ENCODE measurements at regions not wholly inside any gene's neighbourhood (a gene's known extent, or its start where the extent isn't known, plus 50 kb on each side); places are given as distances from the start of the nearest gene placed in this dataset.

GRCh38 chr9:90062982-90063381, 458.2 kb downstream of the GADD45G start:
- H3K27ac ChIP-seq (ENCODE audit: poor library complexity, severe bottlenecking) = no peak overlapping the region
- no peaks in the 10 kb centered on the region for H3K27me3 ChIP-seq (ENCODE audit: insufficient read depth, poor library complexity, severe bottlenecking)
- DNase-seq (ENCODE audit: low spot score) = no peak

GRCh38 chr9:90064248-90064647, 459.4 kb downstream of the GADD45G start:
- no peak for ATAC-seq (ENCODE audit: low read depth)
- no peak overlapping the region for H3K4me3 ChIP-seq (ENCODE audit: severe bottlenecking)
- DNase-seq (ENCODE audit: low spot score) = no peak

More at GRCh38 chr9:90062982-90063381, 458.2 kb downstream of the GADD45G start:
- Histone ChIP-seq H3K36me3 (ENCODE audit: low read depth) (no peaks in the 10 kb centered on the region), H3K9me3 (ENCODE audit: severe bottlenecking) (no peaks in the 10 kb centered on the region), H3K4me1 (ENCODE audit: insufficient read depth, poor library complexity, severe bottlenecking) (no peaks in the 10 kb centered on the region), H3K4me3 (ENCODE audit: severe bottlenecking) (no peak overlapping the region)
- TF ChIP-seq, protein P1, sequence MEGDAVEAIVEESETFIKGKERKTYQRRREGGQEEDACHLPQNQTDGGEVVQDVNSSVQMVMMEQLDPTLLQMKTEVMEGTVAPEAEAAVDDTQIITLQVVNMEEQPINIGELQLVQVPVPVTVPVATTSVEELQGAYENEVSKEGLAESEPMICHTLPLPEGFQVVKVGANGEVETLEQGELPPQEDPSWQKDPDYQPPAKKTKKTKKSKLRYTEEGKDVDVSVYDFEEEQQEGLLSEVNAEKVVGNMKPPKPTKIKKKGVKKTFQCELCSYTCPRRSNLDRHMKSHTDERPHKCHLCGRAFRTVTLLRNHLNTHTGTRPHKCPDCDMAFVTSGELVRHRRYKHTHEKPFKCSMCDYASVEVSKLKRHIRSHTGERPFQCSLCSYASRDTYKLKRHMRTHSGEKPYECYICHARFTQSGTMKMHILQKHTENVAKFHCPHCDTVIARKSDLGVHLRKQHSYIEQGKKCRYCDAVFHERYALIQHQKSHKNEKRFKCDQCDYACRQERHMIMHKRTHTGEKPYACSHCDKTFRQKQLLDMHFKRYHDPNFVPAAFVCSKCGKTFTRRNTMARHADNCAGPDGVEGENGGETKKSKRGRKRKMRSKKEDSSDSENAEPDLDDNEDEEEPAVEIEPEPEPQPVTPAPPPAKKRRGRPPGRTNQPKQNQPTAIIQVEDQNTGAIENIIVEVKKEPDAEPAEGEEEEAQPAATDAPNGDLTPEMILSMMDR (IDR thresholded peaks at IDR 0.05; ENCODE audit: poor library complexity, severe bottlenecking) = no peak
- no peak for ATAC-seq (ENCODE audit: low read depth)

GRCh38 chr9:90064971-90065370, 460.2 kb downstream of the GADD45G start:
- H3K36me3 ChIP-seq (ENCODE audit: low read depth) = no peaks in the 10 kb centered on the region
- no peaks in the 10 kb centered on the region for H3K9me3 ChIP-seq (ENCODE audit: severe bottlenecking)
- H3K4me3 ChIP-seq (ENCODE audit: severe bottlenecking) = no peak overlapping the region
- DNase-seq (ENCODE audit: low spot score) = no peak
- H3K4me1 ChIP-seq (ENCODE audit: insufficient read depth, poor library complexity, severe bottlenecking) = no peaks in the 10 kb centered on the region
- H3K27ac ChIP-seq (ENCODE audit: poor library complexity, severe bottlenecking) = no peak overlapping the region
- ATAC-seq (ENCODE audit: low read depth) = no peak
- H3K27me3 ChIP-seq (ENCODE audit: insufficient read depth, poor library complexity, severe bottlenecking) = no peaks in the 10 kb centered on the region
- TF ChIP-seq, protein P1 (IDR thresholded peaks at IDR 0.05; ENCODE audit: poor library complexity, severe bottlenecking) = no peak

More at GRCh38 chr9:90064248-90064647, 459.4 kb downstream of the GADD45G start:
- H3K27ac ChIP-seq (ENCODE audit: poor library complexity, severe bottlenecking) = no peak overlapping the region
- TF ChIP-seq, protein P1 (IDR thresholded peaks at IDR 0.05; ENCODE audit: poor library complexity, severe bottlenecking) = no peak
- H3K9me3 ChIP-seq (ENCODE audit: severe bottlenecking) = no peaks in the 10 kb centered on the region
- no peaks in the 10 kb centered on the region for H3K27me3 ChIP-seq (ENCODE audit: insufficient read depth, poor library complexity, severe bottlenecking)
- H3K36me3 ChIP-seq (ENCODE audit: low read depth) = no peaks in the 10 kb centered on the region
- H3K4me1 ChIP-seq (ENCODE audit: insufficient read depth, poor library complexity, severe bottlenecking) = no peaks in the 10 kb centered on the region

DNA sequence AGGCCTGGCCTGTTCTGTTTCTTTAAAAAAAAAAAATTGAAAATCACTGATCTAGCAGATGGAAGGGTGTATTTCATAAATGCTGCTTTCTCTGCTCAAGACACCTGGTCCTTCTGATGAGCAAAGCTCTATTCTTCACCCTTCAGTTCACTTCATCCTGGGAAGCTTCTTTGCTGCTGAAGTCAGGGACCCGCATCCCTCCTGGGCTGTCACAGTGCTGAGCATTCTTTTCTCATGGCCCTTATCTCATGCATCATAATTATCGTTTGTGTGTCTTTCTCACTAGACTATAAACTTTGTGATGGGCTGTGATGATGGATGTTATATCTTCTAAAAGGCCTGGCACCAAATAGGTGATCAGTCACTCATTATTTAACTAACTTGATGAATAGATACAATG, 461.0 kb downstream of the GADD45G start:
- H3K36me3 ChIP-seq (ENCODE audit: low read depth) = no peaks in the 10 kb centered on the region
- no peaks in the 10 kb centered on the region for H3K4me1 ChIP-seq (ENCODE audit: insufficient read depth, poor library complexity, severe bottlenecking)
- H3K27me3 ChIP-seq (ENCODE audit: insufficient read depth, poor library complexity, severe bottlenecking) = no peaks in the 10 kb centered on the region
- H3K27ac ChIP-seq (ENCODE audit: poor library complexity, severe bottlenecking) = no peak overlapping the region
- no peak overlapping the region for H3K4me3 ChIP-seq (ENCODE audit: severe bottlenecking)
- H3K9me3 ChIP-seq (ENCODE audit: severe bottlenecking) = no peaks in the 10 kb centered on the region
- TF ChIP-seq, protein P1 (IDR thresholded peaks at IDR 0.05; ENCODE audit: poor library complexity, severe bottlenecking) = no peak
- DNase-seq (ENCODE audit: low spot score) (no peak), ATAC-seq (ENCODE audit: low read depth) (no peak)

DNA sequence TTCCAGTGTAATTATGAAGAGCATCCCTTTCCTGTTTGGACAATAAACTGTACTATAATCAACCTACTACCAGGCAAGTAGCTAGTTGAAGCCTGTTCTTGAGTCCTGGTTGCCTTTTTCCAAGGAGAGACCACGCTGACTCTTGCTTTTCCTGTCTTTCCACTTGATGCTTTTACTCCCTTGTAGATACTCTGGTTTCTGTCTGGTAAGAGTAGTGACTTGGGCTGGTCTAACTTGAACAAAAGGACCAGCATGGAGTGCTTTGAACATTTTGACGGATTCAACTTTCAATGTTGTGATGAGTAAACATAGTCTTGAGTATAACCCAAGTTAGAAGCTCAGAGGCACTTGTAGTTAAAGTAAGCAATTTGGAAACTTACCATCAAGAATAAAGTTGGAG, 464.3 kb downstream of the GADD45G start:
- Histone ChIP-seq H3K36me3 (ENCODE audit: low read depth) (no peaks in the 10 kb centered on the region), H3K9me3 (ENCODE audit: severe bottlenecking) (no peaks in the 10 kb centered on the region), H3K27me3 (ENCODE audit: insufficient read depth, poor library complexity, severe bottlenecking) (no peaks in the 10 kb centered on the region), H3K4me1 (ENCODE audit: insufficient read depth, poor library complexity, severe bottlenecking) (no peaks in the 10 kb centered on the region), H3K27ac (ENCODE audit: poor library complexity, severe bottlenecking) (no peak overlapping the region), H3K4me3 (ENCODE audit: severe bottlenecking) (no peak overlapping the region)
- no peak for DNase-seq (ENCODE audit: low spot score)
- TF ChIP-seq, protein P1 (IDR thresholded peaks at IDR 0.05; ENCODE audit: poor library complexity, severe bottlenecking) = no peak
- no peak for ATAC-seq (ENCODE audit: low read depth)
